Choroid plexus epithelial cell (primary cell): ENCODE measurements at regions not wholly inside any gene's neighbourhood (a gene's known extent, or its start where the extent isn't known, plus 50 kb on each side); places are given as distances from the start of the nearest gene placed in this dataset.
"Not testable (repeated sequence)": the region's sequence is repeated elsewhere in the genome, so short reads cannot be mapped to it uniquely, and the experiment has no call there.

Experiments
- DNase-seq: peaks from one replicate; pipeline ENCODE4 v3.0.0-alpha.2; 2010; ENCODE audit warnings: low read depth
- H3K4me3 ChIP-seq: 2 replicates; pipeline ENCODE4 v1.5.1; 2011; ENCODE audit warnings: low read depth, mild to moderate bottlenecking, control low read depth, low read length, moderate library complexity
- CTCF ChIP-seq: conservative IDR thresholded peaks from 2 replicates; pipeline ENCODE4 v1.5.1; 2011; ENCODE audit warnings: low read depth, mild to moderate bottlenecking, control low read depth, inconsistent platforms, low read length, moderate library complexity

- DNase-seq, result no peak
- H3K4me3 ChIP-seq, result no peak overlapping the region
- no peak for TF ChIP-seq CTCF
Observed at GRCh38 chr11:126134461-126135155, 71.9 kb upstream of the CDON start.

- no peak for TF ChIP-seq CTCF
- no peak for DNase-seq
- H3K4me3 ChIP-seq, result no peak overlapping the region
Observed at GRCh38 chr11:126133901-126134300, 71.2 kb upstream of the CDON start.

- no peak overlapping the region for H3K4me3 ChIP-seq
- TF ChIP-seq CTCF, result no peak
- peak; percentile 63 for DNase-seq
Observed at GRCh38 chr11:126132319-126132718, 69.7 kb upstream of the CDON start.

GRCh38 chr11:126130781-126131180, 68.1 kb upstream of the CDON start:
- not testable (repeated sequence) for H3K4me3 ChIP-seq, DNase-seq

- no peak for DNase-seq
- no peak for TF ChIP-seq CTCF
- no peak overlapping the region for H3K4me3 ChIP-seq
Observed at GRCh38 chr11:126129727-126130671, 67.3 kb upstream of the CDON start.

- no peak for TF ChIP-seq CTCF
- no peak overlapping the region for H3K4me3 ChIP-seq
- DNase-seq, result no peak
Observed at GRCh38 chr11:126127898-126128297, 65.2 kb upstream of the CDON start.

GRCh38 chr11:126127284-126127845, 64.7 kb upstream of the CDON start:
- no peak overlapping the region for H3K4me3 ChIP-seq
- TF ChIP-seq CTCF, result no peak
- no peak for DNase-seq
